GM12878 (cell line): ENCODE measurements at regions not wholly inside any gene's neighbourhood (a gene's known extent, or its start where the extent isn't known, plus 50 kb on each side); places are given as distances from the start of the nearest gene placed in this dataset.

Experiments used
- ATAC-seq: fragments of 200-7000 bp; cut with Tn5 transposase; 3 replicates; pipeline ENCODE4 v1.9.1; 2020; ENCODE audit warnings: mild to moderate bottlenecking, moderate library complexity
- BruUV-seq: library from RNA; stranded (reverse); fragments of 400-500 nt; replicated peaks from 2 replicates; lab custom pipeline; 2021; lab: Mats Ljungman, UMichigan
- CTCF ChIA-PET: fragments of 300-600 bp; sonication (Branson Sonifier 250); formaldehyde crosslinking; extraction: SDS; loops from one replicate; lab custom pipeline; 2021; ENCODE audit warnings: inconsistent platforms; lab: Yijun Ruan, JAX
- POLR2A ChIA-PET: fragments of 350-600 bp; formaldehyde crosslinking; extraction: SDS; loops from one replicate; lab custom pipeline; 2021; ENCODE audit warnings: inconsistent platforms; lab: Charles Lee
- RAD21 ChIA-PET: fragments of 300-600 bp; sonication (Branson Sonifier 250); formaldehyde crosslinking; loops from one replicate; lab custom pipeline; 2023; ENCODE audit warnings: antibody characterized with exemption; ENCODE audit not compliant: unreplicated experiment; lab: Charles Lee
- SMC1A ChIA-PET: fragments of 300-600 bp; sonication (Branson Sonifier 250); formaldehyde crosslinking; loops from one replicate; lab custom pipeline; 2023; ENCODE audit not compliant: unreplicated experiment, uncharacterized antibody; lab: Charles Lee
- DNase-seq: peaks from one replicate; pipeline ENCODE4 v3.0.0-alpha.2; 2011; ENCODE audit warnings: low read depth, low spot score
- FAIRE-seq: peaks from 3 replicates; lab custom pipeline; 2011; peaks lifted over from hg19 to GRCh38; lab: Jason Lieb, UNC
- H2AFZ ChIP-seq: 2 replicates; pipeline ENCODE4 v1.6.0; 2011; ENCODE audit warnings: low read depth, low read length, control low read depth; ENCODE audit not compliant: control insufficient read depth
- H3K27ac ChIP-seq: 2 replicates; pipeline ENCODE4 v1.5.1; 2011; ENCODE audit warnings: control low read depth; ENCODE audit not compliant: control insufficient read depth, insufficient read depth
- H3K27me3 ChIP-seq, 2 experiments: replicated peaks in 1 of 2; 2 replicates each; pipeline versions ENCODE4 v1.6.0 to v1.6.1; 2011; ENCODE audit warnings: low read length in 1 of 2; ENCODE audit not compliant: control insufficient read depth in 2 of 2, insufficient read depth in 2 of 2
- H3K36me3 ChIP-seq, 2 experiments: 2 replicates each; pipeline ENCODE4 v1.5.1; 2011; ENCODE audit warnings: low read length in 1 of 2; ENCODE audit not compliant: control insufficient read depth in 2 of 2, insufficient read depth in 2 of 2
- H3K4me1 ChIP-seq: 2 replicates; pipeline ENCODE4 v1.6.1; 2011; ENCODE audit warnings: mild to moderate bottlenecking, low read length, moderate library complexity, mixed read lengths; ENCODE audit not compliant: control insufficient read depth, insufficient read depth
- H3K4me2 ChIP-seq: 2 replicates; pipeline ENCODE4 v1.6.0; 2011; ENCODE audit warnings: control low read depth; ENCODE audit not compliant: control insufficient read depth, insufficient read depth
- H3K4me3 ChIP-seq: fragments of 200-600 bp; sonication (generic); 2 replicates; pipeline ENCODE4 v1.5.1; 2016
- H3K79me2 ChIP-seq: 2 replicates; pipeline ENCODE4 v1.6.0; 2011; ENCODE audit warnings: low read length; ENCODE audit not compliant: control insufficient read depth, insufficient read depth
- H3K9ac ChIP-seq: 2 replicates; pipeline ENCODE4 v1.8.0; 2011; ENCODE audit warnings: low read length, control low read depth, mixed read lengths; ENCODE audit not compliant: control insufficient read depth, insufficient read depth
- H3K9me3 ChIP-seq: replicated peaks from 3 replicates; pipeline ENCODE4 v1.5.1; 2011; ENCODE audit warnings: mild to moderate bottlenecking, low read length; ENCODE audit not compliant: control insufficient read depth, insufficient read depth
- H4K20me1 ChIP-seq: 2 replicates; pipeline ENCODE4 v1.6.0; 2011; ENCODE audit not compliant: control insufficient read depth, insufficient read depth
- ASH2L ChIP-seq: fragments of 300-600, 200-600 bp; sonication (generic); IDR thresholded peaks from 2 replicates; pipeline ENCODE4 v1.6.1; 2017; ENCODE audit warnings: low read depth, mild to moderate bottlenecking, borderline replicate concordance
- BCL11A ChIP-seq: IDR thresholded peaks from 2 replicates; pipeline ENCODE4 v1.6.1; 2011; ENCODE audit warnings: low read depth, low read length
- GABPA ChIP-seq: IDR thresholded peaks from 2 replicates; pipeline ENCODE4 v1.6.1; 2014; ENCODE audit warnings: antibody characterized with exemption, low read depth, mild to moderate bottlenecking, inconsistent platforms
- JUNB ChIP-seq: IDR thresholded peaks from 2 replicates; pipeline ENCODE4 v1.6.1; 2016; ENCODE audit warnings: antibody characterized with exemption, mild to moderate bottlenecking
- MYC ChIP-seq: IDR thresholded peaks from 2 replicates; pipeline ENCODE4 v1.6.1; 2011; ENCODE audit warnings: mild to moderate bottlenecking, low read length, moderate library complexity, inconsistent platforms; ENCODE audit not compliant: insufficient read depth, insufficient replicate concordance, insufficient read length, severe bottlenecking
- PBX3 ChIP-seq: IDR thresholded peaks from 2 replicates; pipeline ENCODE4 v1.6.1; 2011; ENCODE audit warnings: mild to moderate bottlenecking, low read depth, low read length, moderate library complexity; ENCODE audit not compliant: insufficient replicate concordance
- POLR2AphosphoS2 ChIP-seq: IDR thresholded peaks from 2 replicates; pipeline ENCODE4 v1.6.1; 2011; ENCODE audit warnings: low read depth, mild to moderate bottlenecking, low read length, improper control_type of control experiment, moderate library complexity
- RAD51 ChIP-seq: fragments of 450-650 bp; IDR thresholded peaks from 2 replicates; pipeline ENCODE4 v1.6.1; 2016; ENCODE audit warnings: moderate library complexity, mild to moderate bottlenecking, inconsistent platforms
- RBBP5 ChIP-seq: fragments of 200-600 bp; sonication (generic); conservative IDR thresholded peaks from 2 replicates; pipeline ENCODE4 v1.6.1; 2016
- SMAD1 ChIP-seq: fragments of 450-650 bp; IDR thresholded peaks from 2 replicates; pipeline ENCODE4 v1.6.1; 2018; ENCODE audit warnings: mild to moderate bottlenecking, low read depth; ENCODE audit not compliant: partially characterized antibody
- YY1 ChIP-seq: IDR thresholded peaks from 2 replicates; pipeline ENCODE4 v1.6.1; 2011; ENCODE audit warnings: low read depth, mild to moderate bottlenecking, low read length
- WGBS: methylation state at CpG from one replicate; pipeline ENCODE4 v1.1.6; 2016; ENCODE audit warnings: low lambda C conversion rate; ENCODE audit not compliant: insufficient replicate concordance, insufficient coverage; ENCODE audit errors: missing lambda C conversion rate; 5-methylcytosine and 5-hydroxymethylcytosine counted together
- in situ Hi-C: fragments of 300-500 bp; cut with MboI; formaldehyde crosslinking; loops from 9 replicates; pipeline ENCODE4 v1.14.3; 2018; ENCODE audit warnings: mixed read lengths
- intact Hi-C: fragments of 100-400 bp; cut with micrococcal nuclease; formaldehyde crosslinking; loops from one replicate; pipeline ENCODE4 v1.14.2; 2022; ENCODE audit not compliant: unreplicated experiment
- TF ChIP-seq, protein P1 (sequence below): fragments of 450-650 bp; IDR thresholded peaks from 2 replicates; pipeline ENCODE4 v1.6.1; 2014; ENCODE audit warnings: mild to moderate bottlenecking
- TF ChIP-seq, protein P2 (sequence below): fragments of 450-650 bp; IDR thresholded peaks from 2 replicates; pipeline ENCODE4 v1.6.1; 2017; ENCODE audit warnings: antibody characterized with exemption, mild to moderate bottlenecking, moderate library complexity

GRCh38 chr6:164266851-164267250 lies 852.3 kb downstream of the QKI start (continued):
- TF ChIP-seq PBX3 (no peak), YY1 (no peak)

- 16% methylated on average over 5 of the region's 5 CpGs for WGBS
- Histone ChIP-seq H3K4me1 (no peaks in the 10 kb centered on the region), H2AFZ (no peak overlapping the region), H3K9ac (no peak overlapping the region), H3K79me2 (no peaks in the 10 kb centered on the region), H3K4me2 (no peak overlapping the region), H3K4me3 (no peak overlapping the region), H3K27ac (no peak overlapping the region), H3K9me3 (no peaks in the 10 kb centered on the region), H4K20me1 (no peaks in the 10 kb centered on the region), H3K36me3 (no peaks in the 10 kb centered on the region), H3K27me3 (no peaks in the 10 kb centered on the region)
- ChIA-PET SMC1A (no interaction called here), POLR2A (no interaction called here), CTCF (no interaction called here), RAD21 (no interaction called here)
- in situ Hi-C loops: no loop called here
- FAIRE-seq (no peak), DNase-seq (no peak), ATAC-seq (no peak)
- no peak for TF ChIP-seq JUNB
- TF ChIP-seq BCL11A: no peak
- TF ChIP-seq GABPA: no peak
- TF ChIP-seq POLR2AphosphoS2: no peak
- TF ChIP-seq RBBP5: no peak
- TF ChIP-seq, protein P1, sequence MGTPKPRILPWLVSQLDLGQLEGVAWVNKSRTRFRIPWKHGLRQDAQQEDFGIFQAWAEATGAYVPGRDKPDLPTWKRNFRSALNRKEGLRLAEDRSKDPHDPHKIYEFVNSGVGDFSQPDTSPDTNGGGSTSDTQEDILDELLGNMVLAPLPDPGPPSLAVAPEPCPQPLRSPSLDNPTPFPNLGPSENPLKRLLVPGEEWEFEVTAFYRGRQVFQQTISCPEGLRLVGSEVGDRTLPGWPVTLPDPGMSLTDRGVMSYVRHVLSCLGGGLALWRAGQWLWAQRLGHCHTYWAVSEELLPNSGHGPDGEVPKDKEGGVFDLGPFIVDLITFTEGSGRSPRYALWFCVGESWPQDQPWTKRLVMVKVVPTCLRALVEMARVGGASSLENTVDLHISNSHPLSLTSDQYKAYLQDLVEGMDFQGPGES: no peak
- no peak for TF ChIP-seq RAD51
- TF ChIP-seq SMAD1: no peak
- no peak for TF ChIP-seq ASH2L
- TF ChIP-seq, protein P2, sequence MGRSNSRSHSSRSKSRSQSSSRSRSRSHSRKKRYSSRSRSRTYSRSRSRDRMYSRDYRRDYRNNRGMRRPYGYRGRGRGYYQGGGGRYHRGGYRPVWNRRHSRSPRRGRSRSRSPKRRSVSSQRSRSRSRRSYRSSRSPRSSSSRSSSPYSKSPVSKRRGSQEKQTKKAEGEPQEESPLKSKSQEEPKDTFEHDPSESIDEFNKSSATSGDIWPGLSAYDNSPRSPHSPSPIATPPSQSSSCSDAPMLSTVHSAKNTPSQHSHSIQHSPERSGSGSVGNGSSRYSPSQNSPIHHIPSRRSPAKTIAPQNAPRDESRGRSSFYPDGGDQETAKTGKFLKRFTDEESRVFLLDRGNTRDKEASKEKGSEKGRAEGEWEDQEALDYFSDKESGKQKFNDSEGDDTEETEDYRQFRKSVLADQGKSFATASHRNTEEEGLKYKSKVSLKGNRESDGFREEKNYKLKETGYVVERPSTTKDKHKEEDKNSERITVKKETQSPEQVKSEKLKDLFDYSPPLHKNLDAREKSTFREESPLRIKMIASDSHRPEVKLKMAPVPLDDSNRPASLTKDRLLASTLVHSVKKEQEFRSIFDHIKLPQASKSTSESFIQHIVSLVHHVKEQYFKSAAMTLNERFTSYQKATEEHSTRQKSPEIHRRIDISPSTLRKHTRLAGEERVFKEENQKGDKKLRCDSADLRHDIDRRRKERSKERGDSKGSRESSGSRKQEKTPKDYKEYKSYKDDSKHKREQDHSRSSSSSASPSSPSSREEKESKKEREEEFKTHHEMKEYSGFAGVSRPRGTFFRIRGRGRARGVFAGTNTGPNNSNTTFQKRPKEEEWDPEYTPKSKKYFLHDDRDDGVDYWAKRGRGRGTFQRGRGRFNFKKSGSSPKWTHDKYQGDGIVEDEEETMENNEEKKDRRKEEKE: no peak
- TF ChIP-seq MYC: no peak
- no TSS peak for BruUV-seq
- intact Hi-C loops: no loop called here
Observed at GRCh38 chr6:164262348-164262747, 847.8 kb downstream of the QKI start.
